Liver (tissue), 8 donors: ENCODE measurements at regions not wholly inside any gene's neighbourhood (a gene's known extent, or its start where the extent isn't known, plus 50 kb on each side); places are given as distances from the start of the nearest gene placed in this dataset.

Source experiments
- DNase-seq: peaks from one replicate; pipeline ENCODE4 v3.0.0-alpha.2; 2017; ENCODE audit warnings: low spot score
- H3K27ac ChIP-seq, 2 donors: one replicate each; pipeline ENCODE4 v1.7.0; 2013; ENCODE audit warnings: inconsistent platforms in 2 of 2, low read length in 2 of 2, control low read depth in 1 of 2, low read depth in 1 of 2, mild to moderate bottlenecking in 1 of 2
- H3K27me3 ChIP-seq, 4 donors: one replicate each; pipeline versions ENCODE4 v1.6.1 to v1.7.0; 2013; ENCODE audit warnings: low read length in 3 of 4, inconsistent platforms in 1 of 4, mild to moderate bottlenecking in 1 of 4, moderate library complexity in 1 of 4; ENCODE audit not compliant: control insufficient read depth in 4 of 4, insufficient read depth in 4 of 4
- H3K36me3 ChIP-seq, 4 donors: one replicate each; pipeline versions ENCODE4 v1.6.1 to v1.7.0; 2013; ENCODE audit warnings: low read length in 3 of 4, mild to moderate bottlenecking in 3 of 4, low read depth in 1 of 4, moderate library complexity in 1 of 4; ENCODE audit not compliant: control insufficient read depth in 4 of 4, insufficient read depth in 3 of 4
- H3K4me1 ChIP-seq, 4 donors: one replicate each; pipeline versions ENCODE4 v1.6.1 to v1.7.0; 2013; ENCODE audit warnings: low read length in 3 of 4, mild to moderate bottlenecking in 3 of 4, moderate library complexity in 1 of 4; ENCODE audit not compliant: control insufficient read depth in 4 of 4, insufficient read depth in 4 of 4
- H3K4me3 ChIP-seq, 3 donors: one replicate each; pipeline versions ENCODE4 v1.6.1 to v1.7.0; 2013; ENCODE audit warnings: low read length in 3 of 3, control low read depth in 1 of 3, low read depth in 1 of 3, mild to moderate bottlenecking in 1 of 3
- H3K9ac ChIP-seq, 2 donors: one replicate each; pipeline ENCODE4 v1.7.0; 2013; ENCODE audit warnings: low read length in 2 of 2, mild to moderate bottlenecking in 2 of 2, moderate library complexity in 2 of 2, control low read depth in 1 of 2, low read depth in 1 of 2
- H3K9me3 ChIP-seq, 4 donors: one replicate each; pipeline versions ENCODE4 v1.6.1 to v1.7.0; 2013; ENCODE audit warnings: low read length in 3 of 4; ENCODE audit not compliant: control insufficient read depth in 4 of 4
- ATF3 ChIP-seq: IDR thresholded peaks from 2 replicates; pipeline ENCODE4 v1.6.1; 2016; ENCODE audit warnings: antibody characterized with exemption
- EGR1 ChIP-seq, 2 donors: IDR thresholded peaks; 2 replicates each; pipeline ENCODE4 v1.6.1; 2016 to 2018; ENCODE audit warnings: antibody characterized with exemption in 2 of 2, low read depth in 2 of 2
- FOXA1 ChIP-seq: IDR thresholded peaks from 2 replicates; pipeline ENCODE4 v1.6.1; 2016; ENCODE audit warnings: antibody characterized with exemption
- FOXA2 ChIP-seq: IDR thresholded peaks from 2 replicates; pipeline ENCODE4 v1.6.1; 2016; ENCODE audit warnings: antibody characterized with exemption
- GABPA ChIP-seq, 2 donors: IDR thresholded peaks in 1 of 2; conservative IDR thresholded peaks in 1 of 2; 2 replicates each; pipeline ENCODE4 v1.6.1; 2016; ENCODE audit warnings: antibody characterized with exemption in 2 of 2, mild to moderate bottlenecking in 1 of 2, moderate library complexity in 1 of 2
- HNF4A ChIP-seq, 2 donors: conservative IDR thresholded peaks; 2 replicates each; pipeline ENCODE4 v1.6.1; 2016; ENCODE audit warnings: antibody characterized with exemption in 2 of 2, mild to moderate bottlenecking in 2 of 2
- HNF4G ChIP-seq: IDR thresholded peaks from 2 replicates; pipeline ENCODE4 v1.6.1; 2016; ENCODE audit warnings: antibody characterized with exemption
- JUND ChIP-seq, 2 donors: IDR thresholded peaks; 2 replicates each; pipeline ENCODE4 v1.6.1; 2016; ENCODE audit warnings: antibody characterized with exemption in 2 of 2
- MAX ChIP-seq: IDR thresholded peaks from 2 replicates; pipeline ENCODE4 v1.6.1; 2016; ENCODE audit warnings: antibody characterized with exemption
- NR2F2 ChIP-seq: IDR thresholded peaks from 2 replicates; pipeline ENCODE4 v1.6.1; 2016; ENCODE audit warnings: antibody characterized with exemption
- RAD21 ChIP-seq, 2 donors: IDR thresholded peaks; 2 replicates each; pipeline ENCODE4 v1.6.1; 2016; ENCODE audit warnings: antibody characterized with exemption in 2 of 2, mild to moderate bottlenecking in 2 of 2
- RXRA ChIP-seq, 2 donors: IDR thresholded peaks; 2 replicates each; pipeline ENCODE4 v1.6.1; 2017 to 2018; ENCODE audit warnings: antibody characterized with exemption in 2 of 2, mild to moderate bottlenecking in 1 of 2
- SP1 ChIP-seq: IDR thresholded peaks from 2 replicates; pipeline ENCODE4 v1.6.1; 2018; ENCODE audit warnings: antibody characterized with exemption, mild to moderate bottlenecking
- TAF1 ChIP-seq: conservative IDR thresholded peaks from 2 replicates; pipeline ENCODE4 v1.6.1; 2016; ENCODE audit warnings: antibody characterized with exemption, mild to moderate bottlenecking
- YY1 ChIP-seq: IDR thresholded peaks from 2 replicates; pipeline ENCODE4 v1.6.1; 2016; ENCODE audit warnings: antibody characterized with exemption, mild to moderate bottlenecking
- ZBTB33 ChIP-seq: IDR thresholded peaks from 2 replicates; pipeline ENCODE4 v1.6.1; 2016; ENCODE audit warnings: antibody characterized with exemption
- WGBS: extraction: QIAGEN DNeasy Blood & Tissue Kit; methylation state at CpG from one replicate; pipeline ENCODE4 v1.1.7; 2013; 5-methylcytosine and 5-hydroxymethylcytosine counted together
- TF ChIP-seq, protein P1 (sequence below): IDR thresholded peaks from 2 replicates; pipeline ENCODE4 v1.6.1; 2016; ENCODE audit warnings: antibody characterized with exemption, mild to moderate bottlenecking
- TF ChIP-seq, protein P2 (sequence below): fragments of 150-350 bp; IDR thresholded peaks from 2 replicates; pipeline ENCODE4 v1.5.1; 2017; ENCODE audit warnings: improper control_type of control experiment, low read depth, low read length; ENCODE audit not compliant: missing input control
- donor health status: healthy.
- donor health status: healthy.
- donor health status: healthy.
- donor health status: healthy.
- donor health status: healthy.

GRCh38 chr6:3601570-3601969 is 144.7 kb upstream of the SLC22A23 start:
- 94% methylated on average over 3 of the region's 3 CpGs for WGBS
- TF ChIP-seq FOXA2 (no peak), SP1 (no peak), HNF4G (no peak), YY1 (no peak), RXRA (IDR thresholded peaks at IDR 0.05) (no peak)
- TF ChIP-seq, protein P1, sequence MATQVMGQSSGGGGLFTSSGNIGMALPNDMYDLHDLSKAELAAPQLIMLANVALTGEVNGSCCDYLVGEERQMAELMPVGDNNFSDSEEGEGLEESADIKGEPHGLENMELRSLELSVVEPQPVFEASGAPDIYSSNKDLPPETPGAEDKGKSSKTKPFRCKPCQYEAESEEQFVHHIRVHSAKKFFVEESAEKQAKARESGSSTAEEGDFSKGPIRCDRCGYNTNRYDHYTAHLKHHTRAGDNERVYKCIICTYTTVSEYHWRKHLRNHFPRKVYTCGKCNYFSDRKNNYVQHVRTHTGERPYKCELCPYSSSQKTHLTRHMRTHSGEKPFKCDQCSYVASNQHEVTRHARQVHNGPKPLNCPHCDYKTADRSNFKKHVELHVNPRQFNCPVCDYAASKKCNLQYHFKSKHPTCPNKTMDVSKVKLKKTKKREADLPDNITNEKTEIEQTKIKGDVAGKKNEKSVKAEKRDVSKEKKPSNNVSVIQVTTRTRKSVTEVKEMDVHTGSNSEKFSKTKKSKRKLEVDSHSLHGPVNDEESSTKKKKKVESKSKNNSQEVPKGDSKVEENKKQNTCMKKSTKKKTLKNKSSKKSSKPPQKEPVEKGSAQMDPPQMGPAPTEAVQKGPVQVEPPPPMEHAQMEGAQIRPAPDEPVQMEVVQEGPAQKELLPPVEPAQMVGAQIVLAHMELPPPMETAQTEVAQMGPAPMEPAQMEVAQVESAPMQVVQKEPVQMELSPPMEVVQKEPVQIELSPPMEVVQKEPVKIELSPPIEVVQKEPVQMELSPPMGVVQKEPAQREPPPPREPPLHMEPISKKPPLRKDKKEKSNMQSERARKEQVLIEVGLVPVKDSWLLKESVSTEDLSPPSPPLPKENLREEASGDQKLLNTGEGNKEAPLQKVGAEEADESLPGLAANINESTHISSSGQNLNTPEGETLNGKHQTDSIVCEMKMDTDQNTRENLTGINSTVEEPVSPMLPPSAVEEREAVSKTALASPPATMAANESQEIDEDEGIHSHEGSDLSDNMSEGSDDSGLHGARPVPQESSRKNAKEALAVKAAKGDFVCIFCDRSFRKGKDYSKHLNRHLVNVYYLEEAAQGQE, result no peak
- no peak for DNase-seq
- H3K9me3 ChIP-seq, result peaks cover 0 to 5% (median 0%) of the 10 kb centered on the region in 4 donors
- H3K27ac ChIP-seq, result no peak overlapping the region
- H3K4me1 ChIP-seq, result no peaks in the 10 kb centered on the region
- H3K4me3 ChIP-seq, result no peak overlapping the region
- no peak overlapping the region for H3K9ac ChIP-seq
- no peaks in the 10 kb centered on the region for H3K36me3 ChIP-seq
- H3K27me3 ChIP-seq, result no peaks in the 10 kb centered on the region

GRCh38 chr6:3597500-3598064 is 140.7 kb upstream of the SLC22A23 start:
- H3K4me1 ChIP-seq, result no peaks in the 10 kb centered on the region
- no peak for DNase-seq
- 88% methylated on average over 4 of the region's 4 CpGs for WGBS
- TF ChIP-seq SP1 (no peak), FOXA2 (no peak), EGR1 (IDR thresholded peaks at IDR 0.05; ENCODE audit: low read depth in 2 of 2) (no peak), YY1 (no peak), GABPA (IDR thresholded peaks at IDR 0.05 in 1 of 2, conservative IDR thresholded peaks at IDR 0.05 in 1 of 2) (no peak), RAD21 (IDR thresholded peaks at IDR 0.05) (no peak), MAX (no peak), ZBTB33 (no peak), FOXA1 (no peak), JUND (IDR thresholded peaks at IDR 0.05) (no peak), NR2F2 (no peak), HNF4G (no peak), ATF3 (no peak), TAF1 (no peak), HNF4A (conservative IDR thresholded peaks at IDR 0.05) (no peak)
- TF ChIP-seq, protein P1, result no peak
- TF ChIP-seq, protein P2, sequence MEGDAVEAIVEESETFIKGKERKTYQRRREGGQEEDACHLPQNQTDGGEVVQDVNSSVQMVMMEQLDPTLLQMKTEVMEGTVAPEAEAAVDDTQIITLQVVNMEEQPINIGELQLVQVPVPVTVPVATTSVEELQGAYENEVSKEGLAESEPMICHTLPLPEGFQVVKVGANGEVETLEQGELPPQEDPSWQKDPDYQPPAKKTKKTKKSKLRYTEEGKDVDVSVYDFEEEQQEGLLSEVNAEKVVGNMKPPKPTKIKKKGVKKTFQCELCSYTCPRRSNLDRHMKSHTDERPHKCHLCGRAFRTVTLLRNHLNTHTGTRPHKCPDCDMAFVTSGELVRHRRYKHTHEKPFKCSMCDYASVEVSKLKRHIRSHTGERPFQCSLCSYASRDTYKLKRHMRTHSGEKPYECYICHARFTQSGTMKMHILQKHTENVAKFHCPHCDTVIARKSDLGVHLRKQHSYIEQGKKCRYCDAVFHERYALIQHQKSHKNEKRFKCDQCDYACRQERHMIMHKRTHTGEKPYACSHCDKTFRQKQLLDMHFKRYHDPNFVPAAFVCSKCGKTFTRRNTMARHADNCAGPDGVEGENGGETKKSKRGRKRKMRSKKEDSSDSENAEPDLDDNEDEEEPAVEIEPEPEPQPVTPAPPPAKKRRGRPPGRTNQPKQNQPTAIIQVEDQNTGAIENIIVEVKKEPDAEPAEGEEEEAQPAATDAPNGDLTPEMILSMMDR, result no peak
- H3K27ac ChIP-seq, result no peak overlapping the region
- H3K9me3 ChIP-seq, result peaks cover 0 to 4% (median 0%) of the 10 kb centered on the region in 4 donors
- H3K9ac ChIP-seq, result no peak overlapping the region
- H3K4me3 ChIP-seq, result no peak overlapping the region
- H3K36me3 ChIP-seq, result no peaks in the 10 kb centered on the region
- no peaks in the 10 kb centered on the region for H3K27me3 ChIP-seq
